Stimulated activated CD8-positive, alpha-beta memory T cell treated with anti-CD3 and anti-CD28 coated beads, Interleukin-7, amount 100 ng/mL, for 4 hours (primary cell): ENCODE measurements at regions not wholly inside any gene's neighbourhood (a gene's known extent, or its start where the extent isn't known, plus 50 kb on each side); places are given as distances from the start of the nearest gene placed in this dataset.
"Not testable (repeated sequence)": the region's sequence is repeated elsewhere in the genome, so short reads cannot be mapped to it uniquely, and the experiment has no call there.

Source experiments
- DNase-seq, 2 donors: peaks; one replicate each; pipeline ENCODE4 v3.0.0-alpha.2; 2020; ENCODE audit warnings: low read depth in 2 of 2

GRCh38 chr20:16801919-16802651, 53.9 kb downstream of the OTOR start:
- peak; percentile 10 to 21 for DNase-seq

DNA sequence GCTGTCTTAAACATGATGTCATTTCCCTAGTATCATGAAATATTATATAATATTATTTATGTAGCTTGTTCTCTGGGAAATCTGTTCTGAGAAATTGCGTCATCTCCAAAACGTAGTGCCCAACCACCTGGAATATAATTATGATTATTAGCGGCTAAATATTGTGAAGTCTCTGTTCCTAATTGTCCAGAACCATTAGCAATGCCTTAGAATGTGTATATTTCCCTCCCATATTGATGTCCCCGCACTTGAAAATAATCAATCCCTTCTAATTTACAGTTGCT, 54.4 kb downstream of the OTOR start:
- DNase-seq: no peak

- no peak for DNase-seq
These were observed 56.0 kb downstream of the OTOR start for GRCh38 chr20:16803965-16804792.

DNA sequence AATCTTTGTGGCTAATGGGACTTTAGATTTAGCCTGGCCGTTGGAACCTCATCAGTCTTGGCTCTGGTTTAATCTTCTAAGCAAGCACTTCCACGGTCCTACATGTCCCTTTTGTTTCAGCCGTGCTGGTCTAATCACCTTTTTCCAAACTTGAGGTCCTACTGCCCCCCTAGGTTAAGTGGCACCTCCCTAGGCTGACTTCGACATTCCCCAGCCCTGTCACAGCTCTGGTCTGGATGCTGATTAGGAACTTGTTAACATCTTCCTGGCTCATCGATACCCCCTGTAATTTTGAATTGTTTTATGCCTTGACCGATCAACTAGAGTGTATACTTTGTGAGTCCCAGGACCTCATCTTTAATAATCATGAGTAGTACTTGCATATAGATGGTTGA, 56.6 kb downstream of the OTOR start:
- DNase-seq: no peak

DNA sequence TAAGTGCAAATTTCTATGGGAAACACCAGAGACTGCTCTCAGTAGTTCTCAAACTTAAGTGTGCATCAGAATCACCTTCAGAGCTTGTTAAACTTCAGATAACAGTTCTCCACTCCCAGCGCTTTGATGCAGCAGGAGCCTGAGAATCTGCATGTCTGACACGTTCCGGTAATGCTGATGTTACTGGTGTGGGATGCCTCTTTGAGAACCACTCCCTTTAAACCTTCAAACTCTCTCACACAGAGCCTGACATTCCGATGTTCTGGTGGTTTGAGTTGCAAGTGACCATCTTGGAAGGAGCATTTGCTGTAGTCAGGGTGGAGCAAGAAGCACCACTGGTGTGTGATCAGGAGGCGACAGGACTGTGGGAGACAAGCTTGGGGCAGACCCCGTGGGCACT, 57.9 kb downstream of the OTOR start:
- DNase-seq: no peak

DNA sequence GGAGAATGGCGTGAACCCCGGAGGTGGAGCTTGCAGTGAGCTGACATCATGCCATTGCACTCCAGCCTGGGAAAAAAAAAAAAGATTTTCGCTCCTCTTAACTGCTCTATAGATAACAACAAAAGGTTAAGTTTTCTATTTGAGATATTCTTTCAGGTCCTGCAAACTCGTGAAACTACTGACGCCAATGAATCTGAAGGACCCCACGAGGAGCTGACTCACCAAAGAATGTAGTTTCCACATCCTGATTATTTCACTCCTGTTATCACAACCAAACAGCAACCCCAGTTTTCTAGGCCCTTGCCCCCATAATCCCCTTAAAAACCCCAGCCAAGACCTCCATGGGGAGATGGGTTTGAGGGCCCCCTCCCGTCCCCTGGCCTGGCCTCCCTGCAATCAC, 58.7 kb downstream of the OTOR start:
- no peak for DNase-seq

- DNase-seq: no peak
These were observed 60.6 kb downstream of the OTOR start for GRCh38 chr20:16808796-16809195.

DNA sequence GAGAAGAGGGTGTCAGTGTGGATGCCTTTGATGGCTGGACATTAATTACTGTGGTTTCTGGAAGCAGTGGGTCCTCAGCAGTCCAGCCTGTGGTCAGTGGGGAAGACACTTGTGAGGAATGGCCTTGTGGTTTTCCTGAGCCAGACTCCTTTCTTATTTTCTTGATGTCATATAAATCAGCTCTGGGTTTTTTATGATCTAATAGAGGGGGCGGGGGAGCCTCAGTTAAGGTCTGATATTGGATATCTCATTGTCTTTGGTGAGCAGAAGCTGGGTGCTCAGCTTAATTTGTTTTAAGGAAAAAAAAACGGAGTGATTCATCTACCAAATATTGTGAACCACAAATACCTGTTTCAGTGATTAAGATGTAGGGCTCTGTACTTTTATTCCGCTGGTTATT, 62.1 kb downstream of the OTOR start:
- DNase-seq: no peak

DNA sequence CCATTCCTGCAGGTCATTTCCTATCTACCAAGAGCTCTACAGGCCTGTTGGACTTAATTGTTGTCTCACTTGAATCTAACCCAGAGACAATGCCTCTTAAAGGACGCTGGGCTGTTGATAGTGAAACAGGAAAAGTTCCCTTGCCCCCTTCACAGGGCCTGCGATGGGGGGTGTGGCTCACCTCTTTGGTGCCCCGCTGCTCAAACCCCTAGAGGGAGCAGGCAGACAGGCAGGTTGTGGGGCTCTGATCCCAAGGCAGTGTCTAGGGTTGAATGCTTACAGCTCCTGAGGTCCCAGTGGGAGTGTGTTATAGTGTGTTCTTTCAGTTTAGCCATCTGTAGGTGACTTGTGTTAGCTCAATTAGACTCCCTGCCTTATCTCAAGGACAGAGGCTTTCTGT, 68.0 kb downstream of the OTOR start:
- no peak for DNase-seq

DNA sequence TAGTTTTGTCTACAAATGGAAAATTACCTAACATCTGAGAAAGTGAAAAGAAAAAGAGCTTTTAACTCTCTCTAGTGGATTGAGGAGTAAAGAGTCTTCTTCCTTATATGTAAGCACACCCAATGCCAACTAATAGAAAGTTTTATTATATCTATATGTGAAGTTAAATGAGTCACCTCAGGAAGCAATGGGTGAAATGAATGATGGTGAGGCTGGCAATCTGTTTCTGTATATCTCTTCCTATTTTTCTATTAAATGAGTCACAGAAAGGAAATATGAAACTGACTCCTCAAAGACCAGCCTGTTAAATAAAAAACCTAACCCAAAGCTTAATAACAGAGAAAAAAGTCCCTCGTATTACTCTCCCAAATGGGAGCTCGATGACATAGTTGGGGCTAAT, 71.3 kb downstream of the OTOR start:
- no peak for DNase-seq

DNA sequence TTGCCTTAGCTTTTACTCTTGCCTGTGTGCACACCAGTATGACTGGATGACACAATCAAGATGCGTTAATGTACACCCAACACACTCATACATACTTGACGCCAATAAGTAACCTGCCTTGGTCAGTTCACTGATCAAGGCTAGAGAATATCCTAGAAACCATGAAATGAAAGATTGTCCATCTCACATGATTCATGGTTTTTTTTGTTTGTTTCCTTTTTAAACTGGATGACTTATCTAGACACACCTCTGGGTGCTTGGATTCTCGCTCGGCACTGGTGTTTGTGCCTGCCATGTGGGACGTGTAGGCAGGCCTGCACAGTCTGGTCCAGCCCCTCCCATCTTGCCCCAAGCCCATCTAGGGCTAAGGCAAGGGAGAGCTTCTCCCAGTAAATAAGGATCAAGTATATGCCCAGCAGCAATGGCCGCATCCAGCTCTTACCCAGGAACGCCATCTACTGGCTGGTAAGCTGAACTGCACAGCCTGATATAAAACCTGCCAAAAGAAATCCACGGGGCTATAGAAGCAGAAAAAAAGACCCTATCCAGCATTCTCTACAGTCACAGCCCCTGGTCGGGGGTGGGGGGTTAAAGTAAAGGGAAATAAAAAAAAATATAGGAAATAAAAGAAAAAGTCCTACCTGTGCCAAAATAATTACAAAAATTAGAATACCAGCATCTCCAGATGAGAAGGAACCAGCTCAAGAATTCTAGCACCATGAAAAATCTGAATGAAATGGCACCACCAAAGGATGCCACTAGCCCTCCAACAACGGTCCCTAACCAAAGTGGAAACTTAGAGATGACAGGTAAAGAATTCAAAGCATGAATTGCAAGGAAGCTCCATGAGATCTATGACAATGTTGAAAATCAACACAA, 73.3 kb downstream of the OTOR start:
- no peak for DNase-seq

DNA sequence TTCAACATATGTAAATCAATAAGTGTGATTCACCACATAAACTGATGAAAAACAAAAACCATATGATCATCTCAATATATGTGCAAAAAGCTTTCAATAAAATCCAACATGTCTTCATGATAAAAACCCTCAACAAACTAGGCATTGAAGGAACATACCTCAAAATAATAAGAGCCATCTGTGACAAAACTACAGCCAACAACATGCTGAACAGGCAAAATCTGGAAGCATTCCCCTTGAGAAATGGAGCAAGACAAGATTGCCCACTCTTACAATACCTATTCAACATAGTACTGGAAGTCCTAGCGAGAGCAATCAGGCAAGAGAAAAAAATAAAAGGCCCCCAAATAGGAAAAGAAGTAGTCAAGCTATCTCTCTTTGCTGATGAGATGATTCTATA, 76.5 kb downstream of the OTOR start:
- no peak for DNase-seq

DNA sequence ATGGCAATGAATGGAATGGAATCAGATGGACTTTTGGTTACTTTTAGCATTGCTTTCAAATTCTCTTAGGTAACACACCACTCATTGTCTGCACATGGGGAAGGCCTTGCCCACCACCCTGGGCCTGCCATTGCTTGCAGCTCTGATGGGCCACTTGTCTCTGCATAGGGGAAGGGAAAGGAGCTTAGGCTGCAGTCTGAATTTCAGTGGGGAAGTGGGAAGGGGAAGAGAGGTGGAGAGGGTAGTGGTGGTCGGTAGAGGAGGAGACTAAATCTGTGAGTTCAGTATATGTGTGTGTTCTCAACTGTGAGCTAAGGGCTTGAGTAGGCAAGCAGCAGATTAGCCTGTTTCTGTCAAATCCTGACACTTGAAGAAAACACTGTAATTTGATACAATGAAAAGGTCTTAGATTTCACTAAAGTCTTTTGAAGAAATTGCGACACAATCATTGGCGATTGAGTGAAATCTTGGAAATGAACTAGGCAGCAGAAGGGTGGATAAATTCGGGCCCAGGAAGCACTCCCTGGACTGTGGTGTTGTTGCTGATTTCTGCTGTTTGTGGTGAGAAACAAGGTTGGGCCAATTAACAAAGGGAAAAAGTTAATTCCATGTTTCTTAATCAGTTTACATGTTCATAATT, 80.6 kb downstream of the OTOR start:
- no peak for DNase-seq

DNA sequence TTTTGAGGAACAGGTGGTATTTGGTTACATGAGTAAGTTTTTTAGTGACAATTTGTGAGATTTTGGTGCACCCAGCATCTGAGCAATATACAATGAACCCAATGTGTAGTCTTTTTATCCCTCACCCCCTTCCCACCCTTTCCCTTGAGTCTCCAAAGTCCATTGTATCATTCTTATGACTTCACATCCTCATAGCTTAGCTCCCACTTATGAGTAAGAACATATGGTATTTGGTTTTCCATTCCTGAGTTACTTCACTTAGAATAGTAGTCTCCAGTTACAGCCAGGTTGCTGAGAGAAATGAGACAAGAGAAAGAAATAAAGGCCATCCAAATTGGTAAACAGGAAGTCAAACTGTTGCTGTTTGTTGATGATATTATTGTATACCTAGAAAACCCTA, 87.5 kb downstream of the OTOR start:
- not testable (repeated sequence) for DNase-seq

GRCh38 chr20:16842486-16843120, 94.4 kb downstream of the OTOR start:
- no peak for DNase-seq

DNA sequence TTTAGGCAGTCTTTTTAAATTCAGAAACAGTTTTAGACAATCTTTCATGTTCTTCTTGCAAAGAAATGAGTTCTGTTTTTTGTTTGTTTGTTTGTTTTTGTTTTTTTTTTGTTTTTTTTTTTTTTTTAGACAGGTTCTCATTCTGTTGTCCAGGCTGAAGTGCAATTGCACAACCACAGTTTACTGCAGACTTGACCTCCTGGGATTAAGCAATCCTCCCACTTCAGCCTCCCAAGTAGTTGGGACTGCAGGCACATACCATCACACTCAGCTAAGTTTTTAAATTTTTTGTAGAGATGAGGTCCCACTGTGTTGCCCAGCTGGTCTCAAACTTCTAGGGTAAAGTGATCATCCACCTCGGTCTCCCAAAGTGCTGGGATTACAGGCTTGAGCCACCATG, 96.2 kb downstream of the OTOR start:
- DNase-seq: no peak

DNA sequence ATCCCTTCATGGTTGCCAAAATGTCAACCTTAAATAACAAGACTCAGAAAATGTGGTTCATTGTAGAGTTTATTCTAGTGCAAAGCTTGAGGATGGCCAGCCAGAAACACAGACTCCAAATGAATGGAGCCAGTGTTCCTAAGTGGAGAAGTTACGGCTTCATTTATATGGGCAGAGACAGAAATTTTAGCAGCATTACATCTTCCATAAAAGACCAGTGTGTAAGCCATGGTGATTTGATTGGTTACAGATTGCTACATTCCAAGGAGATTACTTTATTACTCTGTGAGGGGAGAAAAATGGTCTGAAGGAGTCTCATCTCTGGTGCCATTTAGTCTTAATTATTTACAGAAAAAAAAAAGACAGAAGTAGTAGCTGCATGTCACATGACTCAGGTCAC, 97.8 kb downstream of the OTOR start:
- DNase-seq: no peak

GRCh38 chr20:16848061-16848460, 99.9 kb downstream of the OTOR start:
- DNase-seq: no peak

- DNase-seq: no peak
These were observed 100.4 kb downstream of the OTOR start for GRCh38 chr20:16848526-16848925.

DNA sequence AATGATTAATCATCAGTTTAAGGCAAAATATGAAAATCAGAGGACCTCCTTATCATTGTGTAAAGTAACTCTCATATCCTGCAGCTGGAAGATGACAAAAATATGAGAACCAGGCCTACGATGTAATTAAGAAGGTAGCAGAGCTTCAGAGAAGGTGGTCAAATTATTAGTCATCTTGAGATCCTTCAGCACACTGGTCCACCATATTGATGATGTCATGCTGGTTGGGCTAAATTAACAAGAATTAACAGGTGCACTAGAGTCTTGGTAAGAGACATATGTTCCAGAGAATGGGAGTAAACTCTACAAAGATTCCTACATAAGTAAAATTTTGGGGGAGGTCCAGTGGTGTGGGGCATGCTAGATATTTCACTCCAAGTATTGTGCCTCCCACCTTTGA, 112.8 kb downstream of the OTOR start:
- DNase-seq: no peak

DNA sequence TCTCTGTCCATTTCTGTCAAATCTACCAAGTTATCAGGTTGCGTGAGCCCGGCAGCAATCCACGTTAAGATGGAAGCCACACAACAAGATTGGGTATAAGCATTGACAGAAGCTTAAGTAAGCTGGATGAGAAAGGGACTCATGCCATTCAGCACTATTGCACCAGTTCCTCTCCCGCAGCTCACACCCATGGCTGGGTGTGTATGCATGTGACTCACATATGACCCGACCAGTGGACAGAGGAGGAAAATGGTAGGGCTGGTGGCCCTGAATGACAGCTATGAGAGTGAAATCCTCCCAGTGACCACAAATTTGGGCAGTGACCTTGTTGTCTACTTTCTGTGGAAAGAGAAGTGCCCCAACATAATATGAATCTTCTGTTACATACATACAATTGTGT, 113.5 kb downstream of the OTOR start:
- no peak for DNase-seq

DNA sequence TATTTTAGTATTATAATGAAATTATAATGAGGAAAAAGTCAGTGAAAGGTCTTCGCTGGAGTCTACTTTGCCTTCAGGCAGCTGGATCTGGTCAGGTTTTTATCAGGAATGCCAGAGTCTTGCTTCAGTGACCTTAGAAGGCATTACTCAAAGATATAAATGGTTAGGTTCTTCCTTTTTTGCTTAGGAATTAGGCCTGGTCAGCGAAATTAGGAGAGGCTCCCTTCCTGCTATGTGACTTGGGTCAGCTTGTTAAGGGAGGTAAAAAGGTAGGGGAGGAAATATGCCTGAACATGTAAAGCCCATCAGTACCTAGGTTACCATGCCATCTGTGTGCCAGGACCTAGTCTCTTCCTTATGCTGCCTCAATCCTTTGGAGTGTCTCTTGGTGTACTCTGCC, 115.1 kb downstream of the OTOR start:
- no peak for DNase-seq
